Activated CD8-positive, alpha-beta T cell treated with anti-CD3 and anti-CD28 coated beads for 36 hours (primary cell): ENCODE measurements at regions not wholly inside any gene's neighbourhood (a gene's known extent, or its start where the extent isn't known, plus 50 kb on each side); places are given as distances from the start of the nearest gene placed in this dataset.

ENCODE experiments used
- ATAC-seq: fragments of 200-7000 bp; cut with Tn5 transposase; one replicate; pipeline ENCODE4 v1.10.0; 2021; ENCODE audit warnings: mild to moderate bottlenecking, moderate library complexity
- CTCF ChIA-PET: fragments of 350-600 bp; sonication (Branson Sonifier 250); formaldehyde crosslinking; loops from one replicate; lab custom pipeline; 2021; ENCODE audit warnings: antibody characterized with exemption; lab: Charles Lee
- POLR2A ChIA-PET: fragments of 350-600 bp; sonication (Branson Sonifier 250); formaldehyde crosslinking; loops from one replicate; lab custom pipeline; 2021; ENCODE audit warnings: antibody characterized with exemption; lab: Charles Lee
- DNase-seq: peaks from one replicate; pipeline ENCODE4 v3.0.0-alpha.2; 2020
- H3K27ac Mint-ChIP-seq: one replicate; pipeline ENCODE4 v1.8.0; 2021; ENCODE audit warnings: mild to moderate bottlenecking, mixed read lengths
- H3K27me3 Mint-ChIP-seq: one replicate; pipeline ENCODE4 v1.8.0; 2021; ENCODE audit warnings: mixed read lengths
- H3K36me3 Mint-ChIP-seq: one replicate; pipeline ENCODE4 v1.8.0; 2021; ENCODE audit warnings: low read depth, mixed read lengths
- H3K4me1 Mint-ChIP-seq: one replicate; pipeline ENCODE4 v1.8.0; 2021; ENCODE audit warnings: low read depth, mixed read lengths
- H3K4me3 Mint-ChIP-seq: one replicate; pipeline ENCODE4 v1.8.0; 2021; ENCODE audit warnings: mild to moderate bottlenecking, moderate library complexity, mixed read lengths
- H3K9me3 Mint-ChIP-seq: one replicate; pipeline ENCODE4 v1.8.0; 2021; ENCODE audit warnings: mixed read lengths
- intact Hi-C: fragments of 100-400 bp; cut with micrococcal nuclease; formaldehyde crosslinking; loops from one replicate; pipeline ENCODE4 v1.10.0; 2022
- TF ChIP-seq, protein P1 (sequence below): fragments of 200-600 bp; IDR thresholded peaks from one replicate; pipeline ENCODE4 v1.8.0; 2022; ENCODE audit warnings: antibody characterized with exemption, mild to moderate bottlenecking

DNA sequence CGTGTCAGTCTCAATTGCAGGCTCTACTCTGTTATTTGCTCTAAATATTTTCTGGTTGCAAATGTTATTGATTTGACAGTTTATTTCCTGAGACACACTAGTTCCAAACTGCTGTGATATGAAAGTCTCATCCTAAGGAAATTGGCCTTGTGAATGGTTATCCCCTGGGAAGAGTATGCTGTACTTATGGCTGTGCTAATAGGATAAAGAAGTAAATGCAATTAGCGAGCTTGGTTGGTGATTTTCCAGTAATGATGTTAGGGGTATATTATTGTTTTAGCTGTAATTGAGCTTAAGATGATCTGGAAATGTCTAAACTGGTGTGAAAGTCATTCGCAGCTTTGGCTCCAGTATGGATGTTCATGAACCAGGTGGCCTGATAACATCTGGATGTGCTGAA is 197.9 kb downstream of the SUDS3 start:
- ChIA-PET CTCF (no interaction called here), POLR2A (no interaction called here)
- intact Hi-C loops = no loop called here
- H3K36me3 Mint-ChIP-seq = no peaks in the 10 kb centered on the region
- TF ChIP-seq, protein P1, sequence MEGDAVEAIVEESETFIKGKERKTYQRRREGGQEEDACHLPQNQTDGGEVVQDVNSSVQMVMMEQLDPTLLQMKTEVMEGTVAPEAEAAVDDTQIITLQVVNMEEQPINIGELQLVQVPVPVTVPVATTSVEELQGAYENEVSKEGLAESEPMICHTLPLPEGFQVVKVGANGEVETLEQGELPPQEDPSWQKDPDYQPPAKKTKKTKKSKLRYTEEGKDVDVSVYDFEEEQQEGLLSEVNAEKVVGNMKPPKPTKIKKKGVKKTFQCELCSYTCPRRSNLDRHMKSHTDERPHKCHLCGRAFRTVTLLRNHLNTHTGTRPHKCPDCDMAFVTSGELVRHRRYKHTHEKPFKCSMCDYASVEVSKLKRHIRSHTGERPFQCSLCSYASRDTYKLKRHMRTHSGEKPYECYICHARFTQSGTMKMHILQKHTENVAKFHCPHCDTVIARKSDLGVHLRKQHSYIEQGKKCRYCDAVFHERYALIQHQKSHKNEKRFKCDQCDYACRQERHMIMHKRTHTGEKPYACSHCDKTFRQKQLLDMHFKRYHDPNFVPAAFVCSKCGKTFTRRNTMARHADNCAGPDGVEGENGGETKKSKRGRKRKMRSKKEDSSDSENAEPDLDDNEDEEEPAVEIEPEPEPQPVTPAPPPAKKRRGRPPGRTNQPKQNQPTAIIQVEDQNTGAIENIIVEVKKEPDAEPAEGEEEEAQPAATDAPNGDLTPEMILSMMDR = no peak
- DNase-seq (no peak), ATAC-seq (no peak)
- H3K27ac Mint-ChIP-seq = no peak overlapping the region
- H3K9me3 Mint-ChIP-seq = peaks cover 4% of the 10 kb centered on the region
- H3K4me3 Mint-ChIP-seq = no peak overlapping the region
- peaks cover 3% of the 10 kb centered on the region for H3K27me3 Mint-ChIP-seq
- H3K4me1 Mint-ChIP-seq = no peaks in the 10 kb centered on the region

- ATAC-seq (no peak), DNase-seq (no peak)
- Mint-ChIP-seq H3K36me3 (no peaks in the 10 kb centered on the region), H3K27me3 (peaks cover 3% of the 10 kb centered on the region), H3K27ac (no peak overlapping the region), H3K4me3 (no peak overlapping the region), H3K9me3 (peaks cover 4% of the 10 kb centered on the region), H3K4me1 (no peaks in the 10 kb centered on the region)
- ChIA-PET POLR2A (no interaction called here), CTCF (no interaction called here)
- intact Hi-C loops = no loop called here
- TF ChIP-seq, protein P1 = no peak
Observed at GRCh38 chr12:118575730-118576129, 199.4 kb downstream of the SUDS3 start.

DNA sequence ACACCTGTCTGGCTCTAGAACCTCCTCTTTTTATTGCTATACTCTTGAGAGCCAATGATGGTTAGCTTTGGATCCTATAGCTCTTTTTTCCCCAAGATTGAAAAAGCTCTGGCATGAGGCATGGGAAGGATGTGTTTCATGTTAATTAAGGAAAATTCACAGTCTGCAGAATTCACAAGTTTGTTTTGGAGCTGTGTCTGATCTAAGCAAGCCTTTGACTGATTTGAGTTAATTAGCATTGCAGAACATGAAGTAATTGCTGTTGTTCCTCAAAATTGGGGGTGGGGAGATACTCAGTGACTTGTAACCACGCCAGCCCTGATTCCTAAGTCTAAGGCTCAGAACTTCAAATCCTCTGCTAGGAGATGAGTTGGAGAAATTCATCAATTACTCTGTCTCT is 205.0 kb downstream of the SUDS3 start:
- CTCF ChIA-PET = no interaction called here
- TF ChIP-seq, protein P1 = no peak
- POLR2A ChIA-PET = no interaction called here
- Mint-ChIP-seq H3K36me3 (no peaks in the 10 kb centered on the region), H3K9me3 (no peaks in the 10 kb centered on the region), H3K4me1 (no peaks in the 10 kb centered on the region), H3K27ac (no peak overlapping the region), H3K27me3 (peaks cover 1% of the 10 kb centered on the region), H3K4me3 (no peak overlapping the region)
- no peak for ATAC-seq
- intact Hi-C loops = no loop called here
- no peak for DNase-seq

DNA sequence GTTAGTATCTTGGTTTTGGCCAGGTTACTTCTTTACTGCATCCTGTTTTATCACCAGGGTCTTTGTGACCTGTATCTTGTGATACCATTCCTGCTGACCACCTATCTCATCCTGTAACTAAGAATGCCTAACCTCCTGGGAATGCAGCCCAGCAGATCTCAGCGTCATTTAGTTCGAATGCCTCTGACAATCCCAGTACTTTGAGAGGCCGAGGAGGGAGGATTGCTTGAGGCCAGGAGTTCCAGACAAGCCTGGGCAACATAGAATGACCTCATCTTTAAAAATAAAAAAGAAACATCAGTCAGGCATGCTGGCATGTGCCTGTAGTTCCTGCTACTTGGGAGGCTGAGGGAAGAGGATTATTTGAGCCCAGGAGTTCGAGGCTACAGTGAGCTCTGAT is 206.5 kb downstream of the SUDS3 start:
- Mint-ChIP-seq H3K4me1 (no peaks in the 10 kb centered on the region), H3K27me3 (peaks cover 1% of the 10 kb centered on the region), H3K27ac (no peak overlapping the region), H3K4me3 (no peak overlapping the region), H3K36me3 (no peaks in the 10 kb centered on the region), H3K9me3 (peaks cover 1% of the 10 kb centered on the region)
- ChIA-PET CTCF (no interaction called here), POLR2A (no interaction called here)
- no peak for ATAC-seq
- intact Hi-C loops = no loop called here
- no peak for DNase-seq
- TF ChIP-seq, protein P1 = no peak

DNA sequence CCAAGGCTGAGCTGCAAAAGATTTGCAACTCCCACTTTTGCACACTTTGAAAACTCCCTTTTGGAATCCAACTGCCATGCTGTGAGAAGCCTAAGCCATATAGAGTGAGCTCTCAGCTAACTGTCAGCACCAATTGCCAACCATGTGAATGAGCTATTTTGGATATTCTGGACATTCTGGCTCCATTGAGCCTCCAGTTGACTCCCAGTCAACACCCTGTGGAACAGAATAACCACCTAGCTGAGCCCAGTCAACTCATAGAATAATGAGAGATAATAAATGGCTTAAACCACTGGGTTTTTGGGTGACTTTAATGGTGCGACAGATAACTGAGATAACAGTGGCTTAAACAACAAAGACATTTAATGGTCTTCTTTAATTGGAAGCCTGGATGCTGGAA is 210.1 kb downstream of the SUDS3 start:
- H3K4me1 Mint-ChIP-seq = no peaks in the 10 kb centered on the region
- ATAC-seq (no peak), DNase-seq (no peak)
- no peaks in the 10 kb centered on the region for H3K36me3 Mint-ChIP-seq
- no peak overlapping the region for H3K4me3 Mint-ChIP-seq
- H3K27ac Mint-ChIP-seq = no peak overlapping the region
- ChIA-PET POLR2A (no interaction called here), CTCF (no interaction called here)
- peaks cover 1% of the 10 kb centered on the region for H3K9me3 Mint-ChIP-seq
- TF ChIP-seq, protein P1 = no peak
- intact Hi-C loops = no loop called here
- H3K27me3 Mint-ChIP-seq = peaks cover 1% of the 10 kb centered on the region
